Astrocyte of the cerebellum (primary cell): ENCODE measurements at regions not wholly inside any gene's neighbourhood (a gene's known extent, or its start where the extent isn't known, plus 50 kb on each side); places are given as distances from the start of the nearest gene placed in this dataset.

Experiments used
- DNase-seq: peaks from one replicate; pipeline ENCODE4 v3.0.0-alpha.2; 2011; ENCODE audit warnings: low read depth
- H3K4me3 ChIP-seq: 2 replicates; pipeline ENCODE4 v1.5.1; 2011; ENCODE audit warnings: mild to moderate bottlenecking, low read depth, low read length, moderate library complexity
- in situ Hi-C: cut with HindIII; loops from 2 replicates; pipeline ENCODE4 v1.10.0; 2017; ENCODE audit warnings: low sequenced_read_pairs
- TF ChIP-seq, protein P1 (sequence below): IDR thresholded peaks from 2 replicates; pipeline ENCODE4 v1.5.1; 2012; ENCODE audit warnings: low read length, low read depth, moderate library complexity, mild to moderate bottlenecking; ENCODE audit errors: missing control alignments

DNA sequence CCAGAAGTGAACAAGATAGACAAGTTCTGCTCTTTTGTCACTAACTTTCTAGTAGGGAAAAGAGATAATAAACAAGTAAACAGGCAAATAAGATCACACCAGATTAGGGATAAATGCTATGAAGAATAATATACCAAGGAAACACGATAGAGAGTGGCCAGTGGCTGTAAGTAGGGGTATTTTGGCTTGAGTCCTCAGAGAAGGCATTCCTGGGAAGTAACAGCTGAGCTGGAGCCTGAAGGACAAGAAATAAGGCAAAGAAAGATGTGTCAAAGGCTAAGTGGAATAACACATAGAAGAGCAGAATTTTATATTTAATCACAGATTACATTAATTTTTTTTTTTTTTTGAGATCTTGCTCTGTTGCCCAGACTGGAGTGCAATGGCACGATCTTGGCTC is 366.2 kb downstream of the ZIC1 start:
- H3K4me3 ChIP-seq: no peak overlapping the region
- TF ChIP-seq, protein P1, sequence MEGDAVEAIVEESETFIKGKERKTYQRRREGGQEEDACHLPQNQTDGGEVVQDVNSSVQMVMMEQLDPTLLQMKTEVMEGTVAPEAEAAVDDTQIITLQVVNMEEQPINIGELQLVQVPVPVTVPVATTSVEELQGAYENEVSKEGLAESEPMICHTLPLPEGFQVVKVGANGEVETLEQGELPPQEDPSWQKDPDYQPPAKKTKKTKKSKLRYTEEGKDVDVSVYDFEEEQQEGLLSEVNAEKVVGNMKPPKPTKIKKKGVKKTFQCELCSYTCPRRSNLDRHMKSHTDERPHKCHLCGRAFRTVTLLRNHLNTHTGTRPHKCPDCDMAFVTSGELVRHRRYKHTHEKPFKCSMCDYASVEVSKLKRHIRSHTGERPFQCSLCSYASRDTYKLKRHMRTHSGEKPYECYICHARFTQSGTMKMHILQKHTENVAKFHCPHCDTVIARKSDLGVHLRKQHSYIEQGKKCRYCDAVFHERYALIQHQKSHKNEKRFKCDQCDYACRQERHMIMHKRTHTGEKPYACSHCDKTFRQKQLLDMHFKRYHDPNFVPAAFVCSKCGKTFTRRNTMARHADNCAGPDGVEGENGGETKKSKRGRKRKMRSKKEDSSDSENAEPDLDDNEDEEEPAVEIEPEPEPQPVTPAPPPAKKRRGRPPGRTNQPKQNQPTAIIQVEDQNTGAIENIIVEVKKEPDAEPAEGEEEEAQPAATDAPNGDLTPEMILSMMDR: no peak
- in situ Hi-C loops: no loop called here
- no peak for DNase-seq

DNA sequence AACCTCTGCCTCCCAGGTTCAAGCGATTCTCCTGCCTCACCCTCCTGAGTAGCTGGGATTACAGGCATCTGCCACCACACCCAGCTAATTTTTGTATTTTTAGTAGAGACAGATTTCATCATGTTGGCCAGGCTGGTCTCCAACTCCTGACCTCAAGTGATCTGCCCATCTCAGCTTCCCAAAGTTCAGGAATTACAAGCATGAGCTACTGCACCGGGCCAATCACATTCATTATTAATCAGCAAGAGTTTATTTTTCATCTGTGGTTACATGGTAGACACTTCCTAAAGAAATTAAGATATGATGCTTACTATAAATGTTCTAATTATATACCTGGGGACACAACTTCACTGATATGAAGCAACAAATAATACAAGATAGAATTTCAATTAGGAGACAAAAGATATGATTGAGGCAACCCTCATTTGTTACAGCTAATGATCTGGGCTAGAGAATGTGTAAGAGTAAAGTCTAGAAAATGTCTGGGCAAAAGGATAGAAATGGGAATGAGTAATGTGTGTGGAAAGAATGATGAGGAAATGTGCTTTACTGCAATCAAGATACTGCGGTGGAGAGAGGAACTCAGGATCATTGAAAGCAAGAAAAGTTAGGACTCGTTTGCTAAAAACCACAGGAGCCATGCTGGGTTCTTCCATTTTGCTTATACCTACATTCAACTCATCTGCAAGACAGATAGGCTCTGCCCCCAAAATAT is 366.8 kb downstream of the ZIC1 start:
- DNase-seq: no peak
- TF ChIP-seq, protein P1: no peak
- H3K4me3 ChIP-seq: no peak overlapping the region
- in situ Hi-C loops: no loop called here

DNA sequence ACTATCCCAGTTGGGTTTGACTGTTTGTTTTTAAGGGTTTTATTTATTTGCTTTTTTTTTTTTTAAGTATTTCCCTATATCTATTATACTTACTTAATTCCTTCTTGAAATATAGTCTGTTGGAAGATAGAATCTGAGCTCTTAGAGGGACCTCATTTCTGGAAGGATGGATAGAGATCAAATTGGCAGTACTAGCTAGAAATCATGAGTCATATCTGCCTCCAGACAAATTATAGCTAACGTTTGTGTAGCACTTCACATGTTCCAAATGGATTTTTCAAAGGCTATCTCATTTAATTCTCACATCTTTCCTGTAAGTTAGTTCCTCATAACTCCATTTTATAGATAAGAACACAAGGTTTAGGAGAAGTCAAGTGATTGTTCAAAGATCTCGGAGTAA is 384.7 kb downstream of the ZIC1 start:
- in situ Hi-C loops: no loop called here
- no peak overlapping the region for H3K4me3 ChIP-seq
- no peak for DNase-seq
- TF ChIP-seq, protein P1: no peak

DNA sequence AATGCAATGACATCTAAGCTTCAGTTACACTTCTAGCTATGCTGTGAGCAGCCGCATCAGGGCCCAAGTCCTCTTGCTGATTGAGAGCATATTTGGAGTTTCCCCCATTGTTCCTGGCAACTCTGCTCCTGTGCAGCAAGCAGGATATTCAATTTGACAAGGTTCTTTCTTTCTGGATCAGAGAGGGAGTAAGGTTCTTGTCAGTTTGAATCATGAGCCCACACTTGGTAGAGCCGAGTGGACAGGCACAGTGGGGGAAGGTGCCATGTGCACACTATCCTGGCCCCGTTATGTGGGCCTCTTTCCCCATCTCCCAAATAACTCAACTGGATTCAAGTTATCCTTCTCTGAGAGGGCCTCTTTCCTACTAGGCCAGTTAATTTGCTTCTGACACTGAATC is 385.4 kb downstream of the ZIC1 start:
- in situ Hi-C loops: no loop called here
- DNase-seq: no peak
- TF ChIP-seq, protein P1: no peak
- no peak overlapping the region for H3K4me3 ChIP-seq

DNA sequence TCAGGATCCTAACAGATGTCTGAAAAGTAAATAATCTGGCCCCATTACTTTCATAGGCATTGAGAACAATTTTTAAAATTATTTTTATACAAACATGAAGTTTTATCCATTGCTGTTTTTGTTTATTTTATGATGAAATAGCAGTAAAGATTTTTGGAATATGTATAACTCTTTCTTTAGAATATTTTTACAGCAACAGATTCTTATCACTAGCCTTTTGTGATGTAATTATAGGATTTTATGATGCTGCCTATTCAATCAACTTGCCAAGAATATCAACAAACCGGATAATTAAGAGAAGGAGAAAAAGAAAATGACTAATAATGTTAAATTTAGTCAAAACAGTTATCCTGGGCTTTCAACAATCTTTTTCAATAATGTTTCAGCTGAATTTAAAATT is 386.3 kb downstream of the ZIC1 start:
- DNase-seq: no peak
- in situ Hi-C loops: no loop called here
- TF ChIP-seq, protein P1: no peak
- no peak overlapping the region for H3K4me3 ChIP-seq

DNA sequence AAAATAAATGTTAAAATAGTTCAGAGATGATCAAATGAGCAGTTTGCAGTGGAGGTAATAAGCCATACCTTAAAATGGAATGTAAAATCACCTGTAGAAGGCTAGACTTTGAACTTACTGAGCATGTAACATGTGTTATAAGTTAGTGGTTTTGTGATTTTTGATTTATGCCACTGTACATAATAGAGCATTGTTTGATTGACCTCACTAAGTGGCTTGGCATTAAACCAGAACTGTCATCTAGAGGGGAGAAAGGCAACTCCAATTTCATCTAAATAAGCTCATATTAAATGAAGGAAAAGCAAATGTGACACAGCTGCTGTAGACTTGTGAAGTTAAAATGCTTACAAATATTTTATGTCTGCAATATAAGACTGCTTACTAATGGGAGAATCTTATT is 387.9 kb downstream of the ZIC1 start:
- TF ChIP-seq, protein P1: no peak
- DNase-seq: peak; percentile 60
- H3K4me3 ChIP-seq: no peak overlapping the region
- in situ Hi-C loops: no loop called here
